Activated naive CD4-positive, alpha-beta T cell treated with anti-CD3 and anti-CD28 coated beads for 36 hours (primary cell): ENCODE measurements at regions not wholly inside any gene's neighbourhood (a gene's known extent, or its start where the extent isn't known, plus 50 kb on each side); places are given as distances from the start of the nearest gene placed in this dataset.

Experiments used
- CTCF ChIA-PET: fragments of 350-600 bp; sonication (Branson Sonifier 250); formaldehyde crosslinking; loops from one replicate; lab custom pipeline; 2021; ENCODE audit warnings: antibody characterized with exemption; lab: Charles Lee
- DNase-seq: peaks from one replicate; pipeline ENCODE4 v3.0.0-alpha.2; 2020
- H3K27ac Mint-ChIP-seq: one replicate; pipeline ENCODE4 v1.8.0; 2021; ENCODE audit warnings: mild to moderate bottlenecking, mixed read lengths
- H3K27me3 Mint-ChIP-seq: one replicate; pipeline ENCODE4 v1.8.0; 2021; ENCODE audit warnings: low read depth, mixed read lengths
- H3K36me3 Mint-ChIP-seq: one replicate; pipeline ENCODE4 v1.8.0; 2021; ENCODE audit warnings: low read depth, mixed read lengths
- H3K4me1 Mint-ChIP-seq: one replicate; pipeline ENCODE4 v1.8.0; 2021; ENCODE audit warnings: low read depth, mixed read lengths
- H3K4me3 Mint-ChIP-seq: one replicate; pipeline ENCODE4 v1.8.0; 2021; ENCODE audit warnings: mild to moderate bottlenecking, moderate library complexity, mixed read lengths
- H3K9me3 Mint-ChIP-seq: one replicate; pipeline ENCODE4 v1.8.0; 2021; ENCODE audit warnings: mixed read lengths
- intact Hi-C: fragments of 100-400 bp; cut with micrococcal nuclease; formaldehyde crosslinking; loops from one replicate; pipeline ENCODE4 v1.15.1; 2023

GRCh38 chr9:80125731-80126264 lies 554.0 kb downstream of the TLE4 start:
- Mint-ChIP-seq H3K4me3 (no peak overlapping the region), H3K9me3 (no peaks in the 10 kb centered on the region), H3K27me3 (peaks cover 10% of the 10 kb centered on the region), H3K27ac (no peak overlapping the region), H3K36me3 (no peaks in the 10 kb centered on the region), H3K4me1 (no peaks in the 10 kb centered on the region)
- intact Hi-C loops, result no loop called here
- CTCF ChIA-PET, result no interaction called here
- DNase-seq, result no peak

DNA sequence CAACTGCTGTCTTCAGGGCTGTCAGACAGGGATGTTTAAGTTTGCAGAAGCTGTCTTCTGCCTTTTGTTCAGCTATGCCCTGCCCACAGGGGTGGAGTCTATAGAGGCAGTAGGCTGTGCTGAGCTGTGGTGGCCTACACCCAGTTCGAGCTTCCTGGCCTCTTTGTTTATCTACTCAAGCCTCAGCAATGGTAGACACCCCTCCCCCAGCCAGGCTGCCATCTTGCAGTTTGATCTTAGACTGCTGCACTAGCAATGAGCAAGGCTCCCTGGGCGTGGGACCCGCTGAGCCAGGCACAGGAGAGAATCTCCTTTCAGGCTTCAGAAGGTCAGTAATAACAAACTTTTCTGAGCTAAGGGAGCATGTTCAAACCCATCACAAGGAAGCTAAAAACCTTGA lies 545.3 kb downstream of the TLE4 start:
- Mint-ChIP-seq H3K27ac (no peak overlapping the region), H3K9me3 (peaks cover 4% of the 10 kb centered on the region), H3K4me3 (no peak overlapping the region), H3K36me3 (no peaks in the 10 kb centered on the region), H3K4me1 (no peaks in the 10 kb centered on the region), H3K27me3 (peaks cover 22% of the 10 kb centered on the region)
- intact Hi-C loops, result no loop called here
- no peak for DNase-seq
- CTCF ChIA-PET, result interaction anchor here (1.0 kb wide), 1 partner anchor 58 kb away, joined by 3 read pairs; no protein-coding TSS in a partner anchor

DNA sequence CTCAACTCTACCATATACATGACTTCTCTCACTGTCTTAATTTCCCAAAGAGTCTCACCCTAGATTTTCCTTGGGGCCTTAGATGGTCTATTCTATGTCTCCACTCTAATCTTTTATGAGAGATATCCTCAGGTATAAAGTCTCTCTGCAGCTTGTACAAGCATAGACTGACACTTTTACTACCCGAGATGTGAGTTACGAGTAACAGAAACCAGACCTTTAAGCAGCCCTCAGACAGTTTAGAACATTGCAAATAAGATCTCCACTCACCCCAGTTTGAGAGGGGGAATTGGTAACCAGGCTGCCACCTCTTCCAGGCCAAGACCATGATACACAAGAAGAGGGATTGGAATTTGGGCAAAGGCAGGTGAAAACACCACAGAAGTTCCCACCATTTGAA lies 542.5 kb downstream of the TLE4 start:
- Mint-ChIP-seq H3K27me3 (peaks cover 24% of the 10 kb centered on the region), H3K36me3 (no peaks in the 10 kb centered on the region), H3K9me3 (peaks cover 4% of the 10 kb centered on the region), H3K4me3 (no peak overlapping the region), H3K4me1 (no peaks in the 10 kb centered on the region), H3K27ac (no peak overlapping the region)
- CTCF ChIA-PET, result no interaction called here
- DNase-seq, result no peak
- intact Hi-C loops, result no loop called here

DNA sequence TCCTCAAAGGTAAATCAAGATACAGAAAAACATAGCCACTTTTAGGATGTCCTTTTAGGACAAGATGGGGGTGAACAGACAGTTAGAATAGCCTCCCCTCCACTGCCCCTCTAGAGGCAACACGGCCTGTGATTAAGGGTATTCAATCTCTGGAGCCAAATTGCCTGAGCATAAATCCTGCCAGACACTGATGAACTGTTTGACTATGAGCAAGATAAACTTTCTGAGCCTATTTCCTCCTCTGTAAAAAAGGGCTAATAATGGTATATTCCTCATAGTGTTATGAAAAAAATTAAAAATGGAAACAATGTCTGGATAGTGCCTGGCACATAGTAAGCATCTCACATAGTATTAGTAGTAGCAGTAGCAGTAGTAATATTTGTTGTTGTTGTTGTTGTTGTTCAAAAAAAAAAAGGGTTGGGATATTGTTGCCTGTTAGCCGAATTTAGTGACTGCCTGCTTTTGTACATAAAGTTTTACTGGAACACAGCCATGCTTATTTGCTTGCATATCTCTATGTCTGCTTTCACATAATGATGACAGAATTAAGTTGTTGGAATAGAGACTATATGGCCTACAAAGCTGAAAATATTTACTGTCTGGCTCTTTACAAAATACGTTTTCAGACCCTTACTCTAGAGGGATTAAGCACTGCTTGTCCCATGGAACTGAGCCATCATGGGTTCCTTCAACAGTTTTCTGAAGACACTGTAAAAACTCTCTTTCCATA lies 536.3 kb downstream of the TLE4 start:
- intact Hi-C loops, result no loop called here
- Mint-ChIP-seq H3K4me3 (no peak overlapping the region), H3K27me3 (peaks cover 9% of the 10 kb centered on the region), H3K36me3 (no peaks in the 10 kb centered on the region), H3K9me3 (peaks cover 2% of the 10 kb centered on the region), H3K27ac (no peak overlapping the region), H3K4me1 (no peaks in the 10 kb centered on the region)
- CTCF ChIA-PET, result interaction anchor here (0.7 kb wide), 1 partner anchor 1066 kb away, joined by 5 read pairs; no protein-coding TSS in a partner anchor
- DNase-seq, result no peak

DNA sequence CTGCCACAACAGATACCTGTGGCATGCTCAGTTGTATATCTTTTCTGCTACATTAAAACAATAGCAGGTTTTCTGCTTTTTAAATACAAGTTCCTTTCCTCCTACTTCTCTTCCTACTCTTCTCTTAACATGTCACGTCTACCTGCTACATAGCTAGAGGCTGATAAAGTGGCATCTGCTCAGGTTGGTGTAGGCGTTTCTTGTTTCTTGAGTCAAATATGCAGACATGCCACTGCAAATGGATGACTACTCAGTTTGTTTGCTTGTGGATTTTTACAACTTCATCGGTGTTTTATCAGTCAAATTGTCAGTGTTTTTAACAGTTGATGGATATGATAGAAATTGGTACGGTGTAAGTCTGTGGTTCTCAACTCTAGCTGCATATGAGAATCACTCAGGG lies 525.7 kb downstream of the TLE4 start:
- CTCF ChIA-PET, result no interaction called here
- Mint-ChIP-seq H3K4me1 (peaks cover 8% of the 10 kb centered on the region), H3K9me3 (no peaks in the 10 kb centered on the region), H3K4me3 (no peak overlapping the region), H3K36me3 (no peaks in the 10 kb centered on the region), H3K27me3 (peaks cover 2% of the 10 kb centered on the region), H3K27ac (no peak overlapping the region)
- intact Hi-C loops, result no loop called here
- DNase-seq, result no peak

DNA sequence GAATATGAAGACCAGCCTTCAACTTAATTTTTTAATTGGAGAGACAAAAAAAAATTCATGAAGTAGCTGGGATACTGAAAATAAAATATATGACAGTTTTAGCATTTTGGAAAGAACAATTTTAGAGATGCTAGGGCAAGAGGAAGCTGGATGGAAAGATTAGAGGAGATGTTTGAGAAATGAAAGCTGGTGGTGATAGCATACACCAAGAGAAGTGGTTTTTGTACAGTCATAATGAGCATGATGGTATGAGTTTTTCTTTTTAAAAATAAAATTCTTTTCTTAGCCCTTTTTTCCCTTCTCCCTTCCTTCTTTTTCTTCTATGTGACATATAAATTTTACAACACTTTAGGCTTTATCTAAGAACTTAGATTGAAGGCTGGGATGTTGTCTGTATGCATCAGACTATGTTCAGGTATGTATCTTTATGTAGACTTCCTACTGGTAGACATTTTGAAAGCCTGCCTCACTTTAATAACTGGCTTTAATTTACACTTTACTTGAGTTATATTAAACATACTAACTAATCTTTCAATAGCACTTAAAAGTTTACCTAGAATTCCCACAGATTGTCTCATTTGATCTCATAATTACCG lies 522.5 kb downstream of the TLE4 start:
- H3K4me1 Mint-ChIP-seq, result peaks cover 8% of the 10 kb centered on the region
- CTCF ChIA-PET, result no interaction called here
- H3K27ac Mint-ChIP-seq, result no peak overlapping the region
- H3K27me3 Mint-ChIP-seq, result peaks cover 4% of the 10 kb centered on the region
- H3K4me3 Mint-ChIP-seq, result no peak overlapping the region
- H3K9me3 Mint-ChIP-seq, result no peaks in the 10 kb centered on the region
- no peak for DNase-seq
- intact Hi-C loops, result loop anchor here (1.0 kb wide), 1 partner anchor 9 kb away; no protein-coding TSS in a partner anchor
- no peaks in the 10 kb centered on the region for H3K36me3 Mint-ChIP-seq

GRCh38 chr9:80093695-80094094 lies 521.9 kb downstream of the TLE4 start:
- no peak for DNase-seq
- CTCF ChIA-PET, result no interaction called here
- no peaks in the 10 kb centered on the region for H3K9me3 Mint-ChIP-seq
- H3K4me3 Mint-ChIP-seq, result no peak overlapping the region
- H3K27ac Mint-ChIP-seq, result no peak overlapping the region
- H3K27me3 Mint-ChIP-seq, result peaks cover 3% of the 10 kb centered on the region
- peaks cover 8% of the 10 kb centered on the region for H3K4me1 Mint-ChIP-seq
- intact Hi-C loops, result loop anchor here (1.0 kb wide), 1 partner anchor 8 kb away; no protein-coding TSS in a partner anchor
- no peaks in the 10 kb centered on the region for H3K36me3 Mint-ChIP-seq

- no peaks in the 10 kb centered on the region for H3K36me3 Mint-ChIP-seq
- H3K9me3 Mint-ChIP-seq, result no peaks in the 10 kb centered on the region
- peaks cover 18% of the 10 kb centered on the region for H3K4me1 Mint-ChIP-seq
- CTCF ChIA-PET, result no interaction called here
- intact Hi-C loops, result no loop called here
- peaks cover 4% of the 10 kb centered on the region for H3K27me3 Mint-ChIP-seq
- no peak overlapping the region for H3K4me3 Mint-ChIP-seq
- no peak overlapping the region for H3K27ac Mint-ChIP-seq
- DNase-seq, result no peak
Observed at GRCh38 chr9:80091526-80091925, 519.8 kb downstream of the TLE4 start.

GRCh38 chr9:80090317-80090716 lies 518.6 kb downstream of the TLE4 start:
- CTCF ChIA-PET, result no interaction called here
- Mint-ChIP-seq H3K36me3 (no peaks in the 10 kb centered on the region), H3K4me1 (peaks cover 28% of the 10 kb centered on the region), H3K4me3 (no peak overlapping the region), H3K27ac (no peak overlapping the region), H3K27me3 (peaks cover 4% of the 10 kb centered on the region), H3K9me3 (no peaks in the 10 kb centered on the region)
- DNase-seq, result no peak
- intact Hi-C loops, result no loop called here

- no peak overlapping the region for H3K4me3 Mint-ChIP-seq
- H3K4me1 Mint-ChIP-seq, result peaks cover 20% of the 10 kb centered on the region
- H3K36me3 Mint-ChIP-seq, result no peaks in the 10 kb centered on the region
- H3K27ac Mint-ChIP-seq, result no peak overlapping the region
- no peaks in the 10 kb centered on the region for H3K9me3 Mint-ChIP-seq
- CTCF ChIA-PET, result no interaction called here
- DNase-seq, result no peak
- intact Hi-C loops, result loop anchor here (1.0 to 5.0 kb wide), 4 partner anchors 47 to 615 kb away; partner anchors contain the start of gene TLE4
- H3K27me3 Mint-ChIP-seq, result peaks cover 4% of the 10 kb centered on the region
Observed at GRCh38 chr9:80086822-80087345, 515.1 kb downstream of the TLE4 start.

DNA sequence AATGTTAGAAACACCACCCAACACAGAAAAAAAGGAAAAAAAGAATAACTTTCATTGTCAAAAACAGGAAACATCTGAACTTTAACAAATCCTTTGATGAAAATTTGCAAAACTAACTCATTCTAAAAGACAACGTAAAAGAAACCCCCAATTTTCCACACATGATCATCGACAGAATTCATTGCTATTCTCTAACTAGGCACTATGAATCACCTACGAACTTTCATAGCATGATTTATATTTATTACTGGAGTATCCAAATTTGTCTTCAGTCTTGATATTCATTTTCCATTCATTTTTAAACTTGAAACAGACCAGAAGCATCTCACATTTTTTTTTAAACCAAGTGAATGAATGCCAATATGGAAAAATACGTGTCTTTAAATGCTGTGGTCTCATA lies 514.6 kb downstream of the TLE4 start:
- Mint-ChIP-seq H3K27me3 (peaks cover 4% of the 10 kb centered on the region), H3K36me3 (no peaks in the 10 kb centered on the region), H3K9me3 (no peaks in the 10 kb centered on the region), H3K4me1 (peaks cover 20% of the 10 kb centered on the region), H3K27ac (peak overlapping the region; percentile 79), H3K4me3 (no peak overlapping the region)
- intact Hi-C loops, result loop anchor here (1.0 to 5.0 kb wide), 4 partner anchors 48 to 614 kb away; partner anchors contain the start of gene TLE4
- CTCF ChIA-PET, result no interaction called here
- no peak for DNase-seq

- CTCF ChIA-PET, result no interaction called here
- H3K27ac Mint-ChIP-seq, result no peak overlapping the region
- H3K4me1 Mint-ChIP-seq, result peaks cover 20% of the 10 kb centered on the region
Observed at GRCh38 chr9:80085668-80086067, 513.9 kb downstream of the TLE4 start.

More at GRCh38 chr9:80085668-80086067, 513.9 kb downstream of the TLE4 start:
- no peak overlapping the region for H3K4me3 Mint-ChIP-seq
- DNase-seq, result peak; percentile 6
- H3K9me3 Mint-ChIP-seq, result no peaks in the 10 kb centered on the region
- intact Hi-C loops, result loop anchor here (1.0 to 5.0 kb wide), 5 partner anchors 9 to 613 kb away; partner anchors contain the start of gene TLE4
- no peaks in the 10 kb centered on the region for H3K36me3 Mint-ChIP-seq
- peaks cover 2% of the 10 kb centered on the region for H3K27me3 Mint-ChIP-seq
